ENCODE measurements at regions not wholly inside any gene's neighbourhood (a gene's known extent, or its start where the extent isn't known, plus 50 kb on each side); places are given as distances from the start of the nearest gene placed in this dataset.

DNA sequence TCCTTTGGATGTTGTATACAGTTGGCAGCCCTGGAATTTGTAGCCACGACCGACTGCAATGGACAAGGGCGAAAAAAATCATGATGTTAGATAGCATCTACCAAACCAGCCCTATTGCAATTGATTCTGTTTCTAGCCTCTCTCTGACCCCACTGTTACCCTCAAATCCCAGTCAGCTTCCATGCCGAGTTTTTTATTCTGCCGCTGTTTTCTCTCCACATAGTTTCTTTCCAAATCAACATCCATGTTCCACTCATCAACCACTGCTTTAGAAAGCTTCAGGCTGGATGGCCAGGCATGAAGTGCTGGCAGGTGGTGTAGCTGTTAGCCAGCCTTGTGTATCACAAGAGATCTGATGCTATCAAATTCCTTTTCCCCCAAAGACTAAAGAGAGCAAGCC lies 272.8 kb downstream of the FIGN start:
- no peaks in the 10 kb centered on the region for H3K79me2 ChIP-seq (ENCODE audit: insufficient read depth, low read length)
- no peak overlapping the region for H3K9ac ChIP-seq (ENCODE audit: low read length)
- H3K9me3 ChIP-seq (ENCODE audit: low read length) = no peaks in the 10 kb centered on the region
- no peaks in the 10 kb centered on the region for H3K4me1 ChIP-seq (ENCODE audit: insufficient read depth, low read length, severe bottlenecking)
- H3F3A ChIP-seq (ENCODE audit: insufficient read depth, low read length) = no peaks in the 10 kb centered on the region
- H3K27me3 ChIP-seq (ENCODE audit: insufficient read depth, low read length) = no peaks in the 10 kb centered on the region
- TF ChIP-seq EZH2 (IDR thresholded peaks at IDR 0.05; ENCODE audit: borderline replicate concordance, low read length) = no peak
- TF ChIP-seq CTCF (IDR thresholded peaks at IDR 0.05; ENCODE audit: low read length) = no peak
- no peak overlapping the region for H2AFZ ChIP-seq (ENCODE audit: low read length)
- H3K4me3 ChIP-seq (ENCODE audit: low read depth, low read length, poor library complexity, severe bottlenecking) = no peak overlapping the region
- no peaks in the 10 kb centered on the region for H4K20me1 ChIP-seq (ENCODE audit: insufficient read depth, low read length)
- no peaks in the 10 kb centered on the region for H3K9me2 ChIP-seq (ENCODE audit: low read depth, low read length)
- no peak overlapping the region for H3K4me2 ChIP-seq (ENCODE audit: low read length)
- H3K36me3 ChIP-seq (ENCODE audit: insufficient read depth, low read length) = no peaks in the 10 kb centered on the region
- H3K27ac ChIP-seq (ENCODE audit: low read depth, low read length, poor library complexity, severe bottlenecking) = no peak overlapping the region

DNA sequence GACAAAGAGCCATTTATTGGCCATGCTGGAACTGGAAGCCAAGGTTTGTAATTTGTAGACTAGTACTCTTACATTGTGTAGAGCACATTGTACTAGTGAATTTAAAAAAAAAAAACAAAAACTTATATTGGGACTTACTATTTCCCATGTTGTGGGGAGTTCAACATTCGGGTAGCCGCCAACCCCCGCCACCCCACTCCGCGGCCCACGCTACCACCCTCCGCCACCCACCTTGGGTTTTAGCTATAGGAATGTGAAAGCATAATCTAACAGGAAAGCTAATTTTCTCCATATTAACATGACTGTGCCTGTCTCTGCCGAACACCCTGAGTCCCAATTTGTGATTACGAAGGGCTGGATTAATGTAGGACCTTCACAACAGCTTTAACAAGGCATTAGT lies 275.8 kb downstream of the FIGN start:
- Histone ChIP-seq H3K27me3 (ENCODE audit: insufficient read depth, low read length) (no peaks in the 10 kb centered on the region), H2AFZ (ENCODE audit: low read length) (no peak overlapping the region), H3K36me3 (ENCODE audit: insufficient read depth, low read length) (no peaks in the 10 kb centered on the region), H3K9me3 (ENCODE audit: low read length) (no peaks in the 10 kb centered on the region), H3K4me2 (ENCODE audit: low read length) (no peak overlapping the region), H3K79me2 (ENCODE audit: insufficient read depth, low read length) (no peaks in the 10 kb centered on the region), H3K9me2 (ENCODE audit: low read depth, low read length) (no peaks in the 10 kb centered on the region), H3K27ac (ENCODE audit: low read depth, low read length, poor library complexity, severe bottlenecking) (no peak overlapping the region), H3K4me1 (ENCODE audit: insufficient read depth, low read length, severe bottlenecking) (no peaks in the 10 kb centered on the region), H3F3A (ENCODE audit: insufficient read depth, low read length) (no peaks in the 10 kb centered on the region), H3K4me3 (ENCODE audit: low read depth, low read length, poor library complexity, severe bottlenecking) (no peak overlapping the region), H4K20me1 (ENCODE audit: insufficient read depth, low read length) (no peaks in the 10 kb centered on the region), H3K9ac (ENCODE audit: low read length) (no peak overlapping the region)
- TF ChIP-seq CTCF (IDR thresholded peaks at IDR 0.05; ENCODE audit: low read length) (no peak), EZH2 (IDR thresholded peaks at IDR 0.05; ENCODE audit: borderline replicate concordance, low read length) (no peak)

DNA sequence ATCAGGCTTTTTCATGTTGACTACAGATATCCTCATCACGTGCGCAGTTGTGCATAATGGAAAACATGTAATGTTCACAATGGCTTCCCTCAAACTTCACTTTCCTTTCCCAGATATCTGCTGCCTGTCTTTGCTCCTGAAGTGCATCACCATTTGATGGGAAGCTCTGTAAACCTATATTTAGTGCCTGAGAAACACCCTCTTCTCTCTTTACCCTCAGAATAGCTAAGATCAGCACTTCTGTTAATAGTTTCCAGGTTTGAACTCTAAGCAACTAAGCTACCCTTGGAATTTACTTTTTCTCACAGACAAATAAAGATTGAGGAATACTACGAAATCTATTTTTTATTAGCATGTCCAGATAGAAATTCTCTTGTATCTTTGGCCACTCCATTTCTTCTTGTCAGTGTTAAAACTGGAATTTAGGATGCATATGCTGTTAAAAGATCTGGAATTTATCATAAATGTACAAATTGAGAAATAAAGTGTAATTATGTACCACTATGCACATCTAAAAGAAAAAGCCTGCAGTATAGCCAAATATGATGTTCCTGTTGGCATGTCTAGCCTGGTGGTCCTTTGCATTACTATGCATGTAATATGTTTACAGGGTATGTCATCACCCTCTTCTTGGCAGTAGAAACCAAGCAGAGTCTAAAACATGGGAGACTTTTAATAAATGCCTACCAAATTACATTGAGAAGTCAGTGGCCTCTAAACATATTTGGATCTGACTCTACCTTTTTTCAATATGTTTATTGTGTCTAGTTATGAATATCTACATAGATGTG lies 278.7 kb downstream of the FIGN start:
- no peaks in the 10 kb centered on the region for H3K4me1 ChIP-seq (ENCODE audit: insufficient read depth, low read length, severe bottlenecking)
- no peak overlapping the region for H3K4me2 ChIP-seq (ENCODE audit: low read length)
- no peak overlapping the region for H3K27ac ChIP-seq (ENCODE audit: low read depth, low read length, poor library complexity, severe bottlenecking)
- no peak overlapping the region for H2AFZ ChIP-seq (ENCODE audit: low read length)
- no peaks in the 10 kb centered on the region for H3F3A ChIP-seq (ENCODE audit: insufficient read depth, low read length)
- no peak overlapping the region for H3K9ac ChIP-seq (ENCODE audit: low read length)
- H3K79me2 ChIP-seq (ENCODE audit: insufficient read depth, low read length) = no peaks in the 10 kb centered on the region
- no peaks in the 10 kb centered on the region for H3K27me3 ChIP-seq (ENCODE audit: insufficient read depth, low read length)
- no peaks in the 10 kb centered on the region for H3K36me3 ChIP-seq (ENCODE audit: insufficient read depth, low read length)
- H3K9me3 ChIP-seq (ENCODE audit: low read length) = no peaks in the 10 kb centered on the region
- H3K4me3 ChIP-seq (ENCODE audit: low read depth, low read length, poor library complexity, severe bottlenecking) = no peak overlapping the region
- no peak for TF ChIP-seq EZH2 (IDR thresholded peaks at IDR 0.05; ENCODE audit: borderline replicate concordance, low read length)
- no peak for TF ChIP-seq CTCF (IDR thresholded peaks at IDR 0.05; ENCODE audit: low read length)
- no peaks in the 10 kb centered on the region for H4K20me1 ChIP-seq (ENCODE audit: insufficient read depth, low read length)
- H3K9me2 ChIP-seq (ENCODE audit: low read depth, low read length) = no peaks in the 10 kb centered on the region

All from OCI-LY1 (cell line).